ENCODE measurements at regions not wholly inside any gene's neighbourhood (a gene's known extent, or its start where the extent isn't known, plus 50 kb on each side); places are given as distances from the start of the nearest gene placed in this dataset.

GRCh38 chr6:44653761-44654218 is 266.3 kb downstream of the CDC5L start:
- peak in 4 of 5 donors; percentile 77 to 84 (median 82) for DNase-seq
- FAIRE-seq: no peak
- H3K27ac ChIP-seq (ENCODE audit: low read depth in 2 of 2, low read length in 2 of 2): no peak overlapping the region
- no peak overlapping the region for H3K4me3 ChIP-seq (ENCODE audit: low read length in 3 of 3)
- H3K9ac ChIP-seq (ENCODE audit: low read length in 3 of 3): no peak overlapping the region
- no peaks in the 10 kb centered on the region for H3K27me3 ChIP-seq (ENCODE audit: control insufficient read depth, insufficient read depth, low read length)
- H3K9me3 ChIP-seq (ENCODE audit: control insufficient read depth in 2 of 3, insufficient read depth in 1 of 3, low read length in 3 of 3): no peaks in the 10 kb centered on the region
- no peaks in the 10 kb centered on the region for H3K36me3 ChIP-seq (ENCODE audit: control insufficient read depth in 2 of 3, insufficient read depth in 3 of 3, low read length in 3 of 3)
- peaks cover 0 to 5% (median 0%) of the 10 kb centered on the region in 3 donors for H3K4me1 ChIP-seq (ENCODE audit: control insufficient read depth in 2 of 3, insufficient read depth in 2 of 3, low read depth in 1 of 3, low read length in 3 of 3)
- intact Hi-C loops (cut with DNase I): no loop called here
- TF ChIP-seq, protein P1, sequence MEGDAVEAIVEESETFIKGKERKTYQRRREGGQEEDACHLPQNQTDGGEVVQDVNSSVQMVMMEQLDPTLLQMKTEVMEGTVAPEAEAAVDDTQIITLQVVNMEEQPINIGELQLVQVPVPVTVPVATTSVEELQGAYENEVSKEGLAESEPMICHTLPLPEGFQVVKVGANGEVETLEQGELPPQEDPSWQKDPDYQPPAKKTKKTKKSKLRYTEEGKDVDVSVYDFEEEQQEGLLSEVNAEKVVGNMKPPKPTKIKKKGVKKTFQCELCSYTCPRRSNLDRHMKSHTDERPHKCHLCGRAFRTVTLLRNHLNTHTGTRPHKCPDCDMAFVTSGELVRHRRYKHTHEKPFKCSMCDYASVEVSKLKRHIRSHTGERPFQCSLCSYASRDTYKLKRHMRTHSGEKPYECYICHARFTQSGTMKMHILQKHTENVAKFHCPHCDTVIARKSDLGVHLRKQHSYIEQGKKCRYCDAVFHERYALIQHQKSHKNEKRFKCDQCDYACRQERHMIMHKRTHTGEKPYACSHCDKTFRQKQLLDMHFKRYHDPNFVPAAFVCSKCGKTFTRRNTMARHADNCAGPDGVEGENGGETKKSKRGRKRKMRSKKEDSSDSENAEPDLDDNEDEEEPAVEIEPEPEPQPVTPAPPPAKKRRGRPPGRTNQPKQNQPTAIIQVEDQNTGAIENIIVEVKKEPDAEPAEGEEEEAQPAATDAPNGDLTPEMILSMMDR (IDR thresholded peaks at IDR 0.05; ENCODE audit: borderline replicate concordance, extremely low read depth, insufficient read depth): no peak

- DNase-seq: peak; percentile 82 to 90 (median 87)
- Histone ChIP-seq H3K36me3 (ENCODE audit: control insufficient read depth in 2 of 3, insufficient read depth in 3 of 3, low read length in 3 of 3) (no peaks in the 10 kb centered on the region), H3K4me1 (ENCODE audit: control insufficient read depth in 2 of 3, insufficient read depth in 2 of 3, low read depth in 1 of 3, low read length in 3 of 3) (peaks cover 0 to 7% (median 0%) of the 10 kb centered on the region in 3 donors), H3K27ac (ENCODE audit: low read depth in 2 of 2, low read length in 2 of 2) (no peak overlapping the region), H3K9me3 (ENCODE audit: control insufficient read depth in 2 of 3, insufficient read depth in 1 of 3, low read length in 3 of 3) (no peaks in the 10 kb centered on the region), H3K9ac (ENCODE audit: low read length in 3 of 3) (no peak overlapping the region), H3K27me3 (ENCODE audit: control insufficient read depth, insufficient read depth, low read length) (no peaks in the 10 kb centered on the region), H3K4me3 (ENCODE audit: low read length in 3 of 3) (no peak overlapping the region)
- TF ChIP-seq, protein P1 (IDR thresholded peaks at IDR 0.05; ENCODE audit: borderline replicate concordance, extremely low read depth, insufficient read depth): peak; percentile 83
- no peak for FAIRE-seq
- intact Hi-C loops (cut with DNase I): no loop called here
Measured at GRCh38 chr6:44655412-44656342, 268.2 kb downstream of the CDC5L start.

DNA sequence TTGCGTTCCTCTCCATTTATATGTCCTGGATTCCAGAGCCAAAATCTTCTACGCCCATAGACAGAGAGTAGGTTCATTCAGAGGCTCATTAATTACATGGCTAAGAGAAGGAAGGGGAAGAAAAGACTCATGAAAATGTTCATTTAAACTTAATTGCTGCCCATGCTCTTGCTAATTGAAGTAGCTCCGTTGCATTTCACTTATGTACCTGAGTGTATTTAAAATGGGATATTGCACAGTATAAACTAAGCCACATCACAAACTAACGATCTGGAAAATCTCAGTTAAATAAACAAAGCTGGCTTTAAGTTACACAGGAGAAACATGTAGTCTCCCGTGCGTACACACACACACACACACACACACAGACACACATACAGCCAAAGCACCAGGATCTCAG is 269.2 kb downstream of the CDC5L start:
- intact Hi-C loops (cut with DNase I): no loop called here

More for the DNA sequence above, 269.2 kb downstream of the CDC5L start:
- Histone ChIP-seq H3K9me3 (ENCODE audit: control insufficient read depth in 2 of 3, insufficient read depth in 1 of 3, low read length in 3 of 3) (no peaks in the 10 kb centered on the region), H3K4me1 (ENCODE audit: control insufficient read depth in 2 of 3, insufficient read depth in 2 of 3, low read depth in 1 of 3, low read length in 3 of 3) (peaks cover 0 to 7% (median 4%) of the 10 kb centered on the region in 3 donors), H3K4me3 (ENCODE audit: low read length in 3 of 3) (no peak overlapping the region), H3K27me3 (ENCODE audit: control insufficient read depth, insufficient read depth, low read length) (no peaks in the 10 kb centered on the region), H3K36me3 (ENCODE audit: control insufficient read depth in 2 of 3, insufficient read depth in 3 of 3, low read length in 3 of 3) (no peaks in the 10 kb centered on the region), H3K9ac (ENCODE audit: low read length in 3 of 3) (no peak overlapping the region), H3K27ac (ENCODE audit: low read depth in 2 of 2, low read length in 2 of 2) (no peak overlapping the region)
- TF ChIP-seq, protein P1 (IDR thresholded peaks at IDR 0.05; ENCODE audit: borderline replicate concordance, extremely low read depth, insufficient read depth): no peak
- DNase-seq (peak in 1 of 5 donors; percentile 32), FAIRE-seq (no peak)

Measured in kidney (tissue), 13 donors.